22Rv1 (cell line): ENCODE measurements at regions not wholly inside any gene's neighbourhood (a gene's known extent, or its start where the extent isn't known, plus 50 kb on each side); places are given as distances from the start of the nearest gene placed in this dataset.

Source experiments
- CTCF ChIP-seq: fragments of 450-650 bp; IDR thresholded peaks from 2 replicates; pipeline ENCODE4 v1.5.1; 2017; ENCODE audit warnings: mild to moderate bottlenecking
- ZFX ChIP-seq: fragments of 450-650 bp; IDR thresholded peaks from 2 replicates; pipeline ENCODE4 v1.6.1; 2017; ENCODE audit warnings: antibody characterized with exemption, borderline replicate concordance

- TF ChIP-seq CTCF (no peak), ZFX (no peak)
Measured at GRCh38 chr3:193989186-193989585, 146.8 kb upstream of the HES1 start.
